ENCODE measurements at regions not wholly inside any gene's neighbourhood (a gene's known extent, or its start where the extent isn't known, plus 50 kb on each side); places are given as distances from the start of the nearest gene placed in this dataset.

GRCh38 chr9:73609381-73609780 lies 457.7 kb downstream of the ANXA1 start:
- TF ChIP-seq CTCF (IDR thresholded peaks at IDR 0.05; ENCODE audit: low read depth, low read length, poor library complexity, severe bottlenecking): no peak
- TF ChIP-seq EZH2phosphoT487 (IDR thresholded peaks at IDR 0.05; ENCODE audit: borderline replicate concordance, low read length): no peak

Measured in DOHH2 (cell line).